ENCODE measurements at regions not wholly inside any gene's neighbourhood (a gene's known extent, or its start where the extent isn't known, plus 50 kb on each side); places are given as distances from the start of the nearest gene placed in this dataset.

GRCh38 chr1:57603696-57604095, 179.8 kb upstream of the DAB1 start:
- TF ChIP-seq SIN3A (IDR thresholded peaks at IDR 0.05; ENCODE audit: borderline replicate concordance, insufficient read depth, low read length) (no peak), TAF1 (IDR thresholded peaks at IDR 0.05; ENCODE audit: borderline replicate concordance, insufficient read depth, low read length) (no peak), POLR2AphosphoS5 (IDR thresholded peaks at IDR 0.05; ENCODE audit: low read depth, low read length) (no peak), REST (IDR thresholded peaks at IDR 0.05; ENCODE audit: insufficient read depth in 1 of 2, low read depth in 2 of 2, low read length in 2 of 2) (no peak), FOXP2 (optimal IDR thresholded peaks at IDR 0.05; ENCODE audit: borderline replicate concordance, extremely low read depth, extremely low read length, insufficient read depth) (no peak)

- no peak for TF ChIP-seq REST (IDR thresholded peaks at IDR 0.05; ENCODE audit: insufficient read depth in 1 of 2, low read depth in 2 of 2, low read length in 2 of 2)
- TF ChIP-seq FOXP2 (optimal IDR thresholded peaks at IDR 0.05; ENCODE audit: borderline replicate concordance, extremely low read depth, extremely low read length, insufficient read depth) = no peak
- TF ChIP-seq SIN3A (IDR thresholded peaks at IDR 0.05; ENCODE audit: borderline replicate concordance, insufficient read depth, low read length) = no peak
- TF ChIP-seq TAF1 (IDR thresholded peaks at IDR 0.05; ENCODE audit: borderline replicate concordance, insufficient read depth, low read length) = no peak
- TF ChIP-seq POLR2AphosphoS5 (IDR thresholded peaks at IDR 0.05; ENCODE audit: low read depth, low read length) = no peak
These were observed 176.6 kb upstream of the DAB1 start for GRCh38 chr1:57600424-57600823.

- no peak for TF ChIP-seq FOXP2 (optimal IDR thresholded peaks at IDR 0.05; ENCODE audit: borderline replicate concordance, extremely low read depth, extremely low read length, insufficient read depth)
- no peak for TF ChIP-seq REST (IDR thresholded peaks at IDR 0.05; ENCODE audit: insufficient read depth in 1 of 2, low read depth in 2 of 2, low read length in 2 of 2)
- no peak for TF ChIP-seq POLR2AphosphoS5 (IDR thresholded peaks at IDR 0.05; ENCODE audit: low read depth, low read length)
- TF ChIP-seq SIN3A (IDR thresholded peaks at IDR 0.05; ENCODE audit: borderline replicate concordance, insufficient read depth, low read length) = no peak
- no peak for TF ChIP-seq TAF1 (IDR thresholded peaks at IDR 0.05; ENCODE audit: borderline replicate concordance, insufficient read depth, low read length)
These were observed 175.6 kb upstream of the DAB1 start for GRCh38 chr1:57599236-57599994.

GRCh38 chr1:57597036-57597435, 173.2 kb upstream of the DAB1 start:
- TF ChIP-seq REST (IDR thresholded peaks at IDR 0.05; ENCODE audit: insufficient read depth in 1 of 2, low read depth in 2 of 2, low read length in 2 of 2) = no peak
- TF ChIP-seq SIN3A (IDR thresholded peaks at IDR 0.05; ENCODE audit: borderline replicate concordance, insufficient read depth, low read length) = no peak
- TF ChIP-seq TAF1 (IDR thresholded peaks at IDR 0.05; ENCODE audit: borderline replicate concordance, insufficient read depth, low read length) = no peak
- no peak for TF ChIP-seq POLR2AphosphoS5 (IDR thresholded peaks at IDR 0.05; ENCODE audit: low read depth, low read length)
- TF ChIP-seq FOXP2 (optimal IDR thresholded peaks at IDR 0.05; ENCODE audit: borderline replicate concordance, extremely low read depth, extremely low read length, insufficient read depth) = no peak
